Muscle of arm (tissue), 1 donor: ENCODE measurements at regions not wholly inside any gene's neighbourhood (a gene's known extent, or its start where the extent isn't known, plus 50 kb on each side); places are given as distances from the start of the nearest gene placed in this dataset.
"Not testable (repeated sequence)": the region's sequence is repeated elsewhere in the genome, so short reads cannot be mapped to it uniquely, and the experiment has no call there.

ENCODE experiments used
- DNase-seq: peaks from one replicate; pipeline ENCODE4 v3.0.0-alpha.2; 2013

GRCh38 chr3:20334842-20335241 lies 148.8 kb upstream of the SGO1 start:
- no peak for DNase-seq

DNA sequence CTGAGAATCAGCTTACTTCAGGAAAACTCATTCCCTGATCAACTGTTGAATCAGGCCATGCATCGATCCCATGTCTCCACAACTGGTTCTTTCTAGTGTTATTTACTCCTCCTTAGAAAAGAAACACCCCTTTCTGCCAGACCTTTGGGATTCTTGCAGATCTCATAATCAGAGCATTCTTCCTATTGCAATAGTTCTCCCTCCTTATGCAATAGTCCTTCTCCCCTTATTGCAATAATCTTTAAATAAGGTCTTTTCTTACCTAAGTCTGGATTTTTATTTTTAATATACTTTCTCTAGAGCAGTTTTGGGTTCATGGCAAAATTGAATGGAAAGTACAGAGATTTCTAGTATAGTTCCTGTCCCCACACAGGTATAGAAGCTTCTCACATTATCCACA lies 141.9 kb upstream of the SGO1 start:
- DNase-seq, result no peak

DNA sequence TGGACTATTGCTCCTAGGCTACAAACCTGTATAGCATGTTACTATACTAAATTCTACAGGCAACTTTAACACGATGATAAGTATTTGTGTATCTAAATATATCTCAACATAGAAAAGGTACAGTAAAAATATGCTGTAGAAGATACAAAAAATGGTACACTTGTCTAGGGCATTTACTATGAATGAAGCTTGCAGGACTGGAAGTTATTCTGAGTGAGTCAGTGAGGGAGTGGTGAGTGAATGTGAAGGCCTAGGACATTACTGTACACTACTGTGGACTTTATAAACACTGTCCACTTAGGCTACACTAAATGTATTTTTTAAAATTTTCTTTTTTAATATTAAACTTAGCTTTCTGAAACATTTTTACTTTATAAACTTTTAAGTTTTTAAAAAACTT lies 140.5 kb upstream of the SGO1 start:
- DNase-seq, result no peak

DNA sequence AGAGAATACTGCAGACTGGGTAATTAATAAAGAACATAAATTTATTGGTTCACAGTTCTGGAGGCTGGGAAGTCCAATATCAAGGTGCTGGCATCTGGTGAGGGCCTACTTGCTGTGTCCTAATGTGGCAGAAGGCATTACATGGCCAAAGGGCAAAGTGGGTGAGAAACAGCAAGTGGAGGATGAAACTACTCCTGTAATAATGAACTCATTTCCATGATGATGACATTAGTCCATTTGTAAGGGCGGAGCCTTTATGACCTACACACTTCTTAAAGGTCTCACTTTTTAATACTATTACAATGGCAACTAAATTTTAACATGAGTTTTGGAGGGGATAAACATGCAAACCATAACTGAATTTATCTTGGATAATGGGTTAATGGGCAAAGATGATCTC lies 139.6 kb upstream of the SGO1 start:
- DNase-seq, result no peak

GRCh38 chr3:20324664-20325478 lies 138.9 kb upstream of the SGO1 start:
- no peak for DNase-seq

DNA sequence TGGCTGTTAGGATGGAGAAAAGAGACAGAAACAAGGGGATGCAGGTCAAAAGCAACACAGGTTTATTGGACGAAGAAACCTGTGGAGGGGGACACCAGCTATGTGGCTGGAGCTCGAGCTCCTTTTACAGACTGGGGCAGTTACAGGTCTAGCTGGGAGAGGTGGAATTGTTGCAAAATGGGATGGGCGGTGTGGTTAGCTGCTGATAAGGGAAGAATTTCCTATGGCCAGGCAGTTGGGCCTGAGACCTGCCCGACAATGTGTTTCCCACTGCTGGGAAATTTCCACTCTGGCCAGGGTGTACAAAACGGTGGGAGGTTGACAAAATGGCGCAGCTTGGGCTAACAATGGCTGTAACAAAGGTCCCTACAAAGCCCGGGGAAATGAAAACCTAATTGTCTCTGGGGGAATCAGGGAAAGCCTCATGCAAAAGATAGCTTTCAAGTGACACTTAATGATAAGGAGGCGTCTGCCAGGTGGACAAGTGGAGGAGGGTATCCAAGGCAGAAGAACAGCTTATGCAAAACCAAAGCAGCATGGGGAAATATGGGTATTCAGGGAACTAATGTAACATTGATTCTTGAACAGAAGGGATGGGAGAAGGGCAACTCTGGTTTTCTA lies 137.4 kb upstream of the SGO1 start:
- DNase-seq, result no peak

DNA sequence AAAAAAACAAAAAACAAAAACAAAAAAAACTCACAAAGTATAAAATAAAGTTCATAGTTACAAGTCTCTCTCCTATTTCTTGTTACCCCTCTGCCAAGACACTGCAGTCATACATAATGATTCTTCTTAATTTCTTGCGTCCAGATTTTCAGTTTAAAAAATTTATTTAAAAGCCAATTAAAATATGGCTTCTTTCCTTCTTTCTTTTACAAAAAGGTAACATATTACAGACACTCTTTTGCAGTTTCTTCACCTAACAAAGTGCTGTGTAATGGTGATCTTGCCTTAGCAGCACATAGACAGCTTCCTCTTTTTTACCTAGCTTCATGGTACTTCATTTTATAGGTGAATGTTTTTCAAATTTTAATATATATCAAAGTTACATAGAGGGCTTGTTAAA lies 136.1 kb upstream of the SGO1 start:
- DNase-seq, result no peak

GRCh38 chr3:20321391-20322047 lies 135.5 kb upstream of the SGO1 start:
- DNase-seq, result no peak

DNA sequence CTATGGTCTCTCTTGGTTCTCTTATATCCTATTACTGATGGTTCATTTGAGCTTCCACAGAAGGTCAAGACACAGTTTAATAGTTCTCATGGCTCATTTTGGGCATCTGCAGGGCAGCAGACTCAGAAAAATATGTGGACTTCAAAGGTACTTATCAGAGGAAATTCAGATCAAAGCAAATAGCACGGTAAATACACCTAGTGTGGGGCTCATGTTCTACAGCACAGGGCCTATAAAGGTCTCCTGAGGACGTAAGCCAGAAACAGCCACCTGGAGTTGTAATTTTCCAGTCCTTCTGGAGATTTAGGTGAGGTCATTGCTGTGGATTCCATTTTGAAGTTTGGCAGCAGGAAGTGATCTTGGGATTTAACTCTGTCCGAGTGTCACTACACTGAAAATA lies 134.5 kb upstream of the SGO1 start:
- no peak for DNase-seq

DNA sequence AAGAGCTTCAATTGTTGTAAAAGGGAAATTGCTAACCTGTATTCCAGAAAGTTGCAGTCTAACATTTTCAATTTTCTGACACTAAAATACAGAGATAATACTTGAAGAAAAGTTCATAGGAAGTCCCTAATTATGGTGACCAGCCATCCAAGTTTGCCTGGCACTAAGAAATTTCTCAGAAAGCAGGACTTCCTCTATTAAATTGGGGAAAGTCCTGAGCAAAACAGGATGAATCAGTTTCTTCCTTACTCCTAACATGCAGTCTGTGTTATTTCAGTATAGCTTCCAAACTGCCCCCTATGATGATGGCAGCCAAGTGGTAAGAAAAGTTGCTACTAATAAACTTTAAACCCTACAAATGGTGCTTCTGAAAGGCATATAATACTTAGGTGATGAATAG lies 133.5 kb upstream of the SGO1 start:
- DNase-seq, result no peak

- DNase-seq, result no peak
Measured at GRCh38 chr3:20317616-20318015, 131.6 kb upstream of the SGO1 start.

- DNase-seq, result no peak
Measured at GRCh38 chr3:20316238-20316637, 130.2 kb upstream of the SGO1 start.

- DNase-seq, result peak; percentile 75
Measured at GRCh38 chr3:20310629-20311028, 124.6 kb upstream of the SGO1 start.

- DNase-seq, result no peak
Measured at GRCh38 chr3:20307383-20307782, 121.4 kb upstream of the SGO1 start.

DNA sequence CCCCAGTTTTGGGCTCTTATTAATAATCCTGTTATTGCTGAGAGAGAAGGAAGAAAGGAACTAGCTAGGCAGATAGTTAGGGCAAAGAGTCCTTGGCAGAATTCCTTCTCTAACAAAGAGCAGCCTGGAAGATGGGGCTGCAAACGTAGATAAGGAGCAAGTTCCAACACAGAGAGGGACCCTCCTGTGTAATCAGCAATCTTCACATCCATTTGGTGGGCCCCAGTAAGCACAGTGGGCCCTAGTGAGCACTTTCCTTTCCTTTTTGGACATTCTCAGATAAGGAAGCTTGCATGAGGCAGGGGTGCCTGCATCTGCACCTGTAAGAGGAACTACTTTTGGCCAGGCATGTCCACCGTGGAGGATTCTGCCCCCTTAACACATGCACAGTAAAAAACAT lies 119.6 kb upstream of the SGO1 start:
- DNase-seq, result no peak

DNA sequence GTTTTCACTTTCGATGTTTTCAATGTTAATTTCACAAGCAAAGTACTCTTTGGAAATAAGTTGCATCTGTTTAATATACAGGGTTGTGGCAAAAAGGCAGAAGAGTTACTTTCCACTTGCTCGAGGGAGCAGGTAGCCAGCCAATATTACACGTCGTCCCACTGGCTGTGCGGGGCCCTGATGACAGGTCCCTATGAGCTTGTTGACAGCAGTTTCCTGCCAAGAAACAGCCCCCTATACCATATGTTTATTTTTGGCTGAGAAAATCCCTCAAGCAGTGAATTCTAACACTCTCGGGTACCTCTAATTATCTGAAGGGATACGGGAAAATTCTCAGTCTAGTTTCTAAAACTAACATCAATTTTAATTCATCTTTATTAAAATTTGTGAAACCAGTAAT lies 116.8 kb upstream of the SGO1 start:
- DNase-seq, result no peak

- DNase-seq, result no peak
Measured at GRCh38 chr3:20288050-20288449, 102.0 kb upstream of the SGO1 start.

DNA sequence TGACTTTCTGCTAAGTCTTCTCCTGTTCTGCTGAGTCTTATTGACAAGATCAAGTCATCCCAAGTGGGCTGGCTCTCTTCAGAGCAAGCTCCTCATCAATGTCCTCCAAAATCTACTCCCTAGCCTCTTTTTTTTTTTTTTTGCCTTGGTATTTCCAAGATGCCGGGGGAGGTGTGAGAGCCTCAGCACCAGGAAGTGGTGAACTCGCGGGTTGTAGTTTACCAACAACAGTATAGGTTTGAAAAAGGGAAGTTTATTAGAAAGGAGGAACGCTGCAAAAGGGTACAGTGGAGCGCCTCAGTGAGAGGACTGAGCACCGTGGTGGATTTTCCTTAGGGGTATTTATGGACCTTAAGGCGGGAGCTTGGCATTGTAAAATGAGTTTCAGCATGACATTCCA lies 94.3 kb upstream of the SGO1 start:
- no peak for DNase-seq

- DNase-seq, result not testable (repeated sequence)
Measured at GRCh38 chr3:20265977-20266376, 80.0 kb upstream of the SGO1 start.

GRCh38 chr3:20264900-20265567 lies 79.0 kb upstream of the SGO1 start:
- no peak for DNase-seq

- DNase-seq, result no peak
Measured at GRCh38 chr3:20258371-20258770, 72.4 kb upstream of the SGO1 start.

DNA sequence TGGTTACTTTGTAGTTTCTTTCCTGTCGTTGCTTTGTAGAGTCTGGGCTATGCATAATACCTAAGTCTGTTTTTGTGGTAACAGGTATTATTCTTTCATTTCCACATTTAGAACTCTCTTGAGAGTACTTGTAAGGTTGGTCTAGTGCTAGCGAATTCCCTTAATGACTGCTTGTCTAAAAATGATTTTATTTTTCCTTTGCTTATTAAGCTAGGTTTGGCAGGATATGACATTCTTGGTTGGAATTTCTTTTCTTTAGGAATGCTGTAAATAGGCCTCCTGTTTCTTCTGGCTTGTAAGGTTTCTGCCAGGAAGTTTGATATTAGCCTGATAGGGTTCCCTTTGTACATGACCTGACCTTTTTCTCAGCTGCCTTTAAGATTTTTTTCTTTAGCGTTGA lies 70.1 kb upstream of the SGO1 start:
- no peak for DNase-seq
